ENCODE measurements at regions not wholly inside any gene's neighbourhood (a gene's known extent, or its start where the extent isn't known, plus 50 kb on each side); places are given as distances from the start of the nearest gene placed in this dataset.
"Not testable (repeated sequence)": the region's sequence is repeated elsewhere in the genome, so short reads cannot be mapped to it uniquely, and the experiment has no call there.

DNA sequence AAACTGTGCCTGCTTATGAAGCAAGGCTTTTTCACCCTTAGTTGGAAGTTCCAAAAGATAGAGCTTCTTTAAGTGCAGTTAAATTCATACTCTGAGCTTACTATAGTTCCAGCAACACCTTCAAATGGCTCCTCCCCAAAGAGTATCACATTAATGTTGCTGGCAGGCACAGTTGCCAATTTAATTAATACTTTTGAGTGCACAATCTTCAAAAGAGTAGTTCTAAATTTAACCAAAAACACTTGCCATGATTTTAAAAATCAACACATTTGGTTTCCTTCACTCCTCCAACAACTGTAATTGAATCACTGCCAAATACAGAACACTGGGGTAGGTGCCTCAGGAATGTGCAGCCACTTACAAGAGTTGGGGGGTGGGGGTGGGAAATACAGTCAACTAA is 150.6 kb upstream of the UBE2E3 start:
- no peak for DNase-seq

GRCh38 chr2:180829261-180829660 is 151.1 kb upstream of the UBE2E3 start:
- no peak for DNase-seq

DNA sequence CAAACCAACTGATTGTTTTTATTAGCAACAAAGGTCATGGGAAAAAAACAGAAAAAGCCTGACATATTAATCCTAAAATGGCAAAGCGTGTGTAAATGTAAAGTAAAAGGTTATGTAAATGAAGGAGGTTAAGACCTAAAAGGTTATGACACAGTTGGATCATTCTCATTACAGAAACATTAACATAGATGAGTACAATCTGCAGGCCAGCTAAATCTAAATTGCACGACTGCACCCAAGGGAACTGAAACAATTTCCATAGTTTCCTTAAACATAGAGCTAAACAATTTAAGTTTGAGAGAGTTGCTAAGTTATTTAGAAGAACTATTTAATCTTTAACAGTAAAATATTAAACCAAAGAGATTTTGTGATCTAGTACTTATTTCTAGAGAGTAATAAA is 151.6 kb upstream of the UBE2E3 start:
- DNase-seq: no peak

DNA sequence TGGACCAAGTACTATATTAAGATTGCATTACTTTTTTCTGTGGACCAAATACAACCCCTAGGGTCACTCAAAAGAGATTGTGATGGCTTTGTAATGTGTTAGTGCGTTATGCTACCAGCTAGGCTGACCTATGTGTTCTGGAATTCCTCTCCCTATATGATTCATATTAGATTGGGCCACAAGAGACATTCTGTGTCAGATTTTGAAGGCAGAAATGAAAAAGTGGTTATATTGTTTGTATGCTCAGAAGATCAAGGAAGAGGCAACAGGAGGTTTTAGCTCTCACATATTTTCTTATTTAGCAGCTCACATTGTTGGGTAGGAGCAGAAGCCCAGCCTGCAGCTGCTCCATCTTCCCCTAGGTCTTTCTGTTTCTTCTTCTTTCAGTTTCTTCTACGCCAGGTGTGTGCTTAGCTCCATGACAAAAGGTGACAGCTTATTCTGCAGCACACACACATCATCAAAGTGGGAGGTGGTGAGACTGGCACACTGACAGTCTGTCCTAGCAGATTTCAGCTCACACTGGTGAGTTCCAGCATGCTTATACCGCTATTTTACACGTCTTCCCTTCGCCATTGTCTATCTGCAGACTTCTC is 156.8 kb upstream of the UBE2E3 start:
- no peak for DNase-seq

GRCh38 chr2:180819106-180819505 is 161.3 kb upstream of the UBE2E3 start:
- no peak for DNase-seq

DNA sequence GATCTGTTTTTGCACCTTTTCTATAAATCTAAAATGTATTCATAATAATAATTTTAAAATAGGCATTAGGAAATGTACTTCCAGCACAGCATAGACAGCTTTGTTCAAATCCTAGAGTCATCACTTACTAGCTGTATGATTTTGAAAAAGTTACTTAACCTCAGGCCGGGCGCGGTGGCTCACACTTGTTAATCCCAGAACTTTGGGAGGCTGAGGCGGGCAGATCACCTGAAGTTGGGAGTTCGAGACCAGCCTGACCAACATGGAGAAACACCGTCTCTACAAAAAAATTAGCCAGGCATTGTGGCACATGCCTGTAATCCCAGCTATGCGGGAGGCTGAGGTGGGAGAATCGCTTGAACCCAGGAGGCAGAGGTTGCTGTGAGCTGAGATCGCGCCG is 161.7 kb upstream of the UBE2E3 start:
- not testable (repeated sequence) for DNase-seq

GRCh38 chr2:180799141-180799540 is 181.3 kb upstream of the UBE2E3 start:
- no peak for DNase-seq

GRCh38 chr2:180790891-180791290 is 189.5 kb upstream of the UBE2E3 start:
- no peak for DNase-seq

GRCh38 chr2:180787330-180787729 is 193.1 kb upstream of the UBE2E3 start:
- DNase-seq: no peak

DNA sequence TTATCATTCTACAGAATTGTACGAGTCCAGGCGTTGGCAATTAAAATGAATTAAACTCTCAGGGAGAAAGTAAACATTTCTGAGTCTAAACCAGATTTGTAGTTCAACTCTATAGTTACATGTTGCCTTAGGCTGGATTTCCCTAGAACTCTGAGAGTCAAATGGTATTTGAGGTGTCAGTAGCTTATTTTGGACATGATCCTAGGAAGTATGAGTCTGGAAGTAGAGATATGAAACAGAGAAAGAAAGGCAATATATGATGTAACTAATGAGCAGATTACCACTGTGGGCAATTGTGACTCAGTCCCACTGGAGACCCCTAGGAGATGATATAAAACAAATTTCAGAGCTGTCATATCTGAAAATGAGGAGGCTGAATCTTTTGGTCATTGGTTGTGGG is 199.1 kb upstream of the UBE2E3 start:
- DNase-seq: no peak

- DNase-seq: no peak
Observed at GRCh38 chr2:180778291-180778690, 202.1 kb upstream of the UBE2E3 start.

GRCh38 chr2:180776921-180777320 is 203.5 kb upstream of the UBE2E3 start:
- no peak for DNase-seq

DNA sequence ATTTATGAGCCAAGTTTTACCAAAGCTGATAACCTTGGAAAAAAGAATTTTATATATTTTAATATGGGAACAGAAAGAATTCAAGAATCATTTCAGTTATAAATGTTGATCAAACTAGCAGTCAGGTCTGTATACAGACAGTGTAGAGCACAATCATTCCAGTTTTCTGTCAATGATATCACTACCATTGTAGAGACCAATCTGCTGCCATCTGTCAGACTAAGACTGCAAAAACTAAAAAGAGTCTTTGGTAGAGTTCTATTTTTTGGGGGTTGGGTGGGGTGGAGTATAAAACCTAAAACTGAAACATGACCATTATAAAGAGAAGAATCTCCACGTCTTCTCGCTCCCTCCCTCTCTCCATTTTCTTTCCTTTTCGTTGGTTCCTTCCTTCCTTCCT is 204.7 kb upstream of the UBE2E3 start:
- no peak for DNase-seq

- DNase-seq: not testable (repeated sequence)
Observed at GRCh38 chr2:180765316-180765715, 215.1 kb upstream of the UBE2E3 start.

DNA sequence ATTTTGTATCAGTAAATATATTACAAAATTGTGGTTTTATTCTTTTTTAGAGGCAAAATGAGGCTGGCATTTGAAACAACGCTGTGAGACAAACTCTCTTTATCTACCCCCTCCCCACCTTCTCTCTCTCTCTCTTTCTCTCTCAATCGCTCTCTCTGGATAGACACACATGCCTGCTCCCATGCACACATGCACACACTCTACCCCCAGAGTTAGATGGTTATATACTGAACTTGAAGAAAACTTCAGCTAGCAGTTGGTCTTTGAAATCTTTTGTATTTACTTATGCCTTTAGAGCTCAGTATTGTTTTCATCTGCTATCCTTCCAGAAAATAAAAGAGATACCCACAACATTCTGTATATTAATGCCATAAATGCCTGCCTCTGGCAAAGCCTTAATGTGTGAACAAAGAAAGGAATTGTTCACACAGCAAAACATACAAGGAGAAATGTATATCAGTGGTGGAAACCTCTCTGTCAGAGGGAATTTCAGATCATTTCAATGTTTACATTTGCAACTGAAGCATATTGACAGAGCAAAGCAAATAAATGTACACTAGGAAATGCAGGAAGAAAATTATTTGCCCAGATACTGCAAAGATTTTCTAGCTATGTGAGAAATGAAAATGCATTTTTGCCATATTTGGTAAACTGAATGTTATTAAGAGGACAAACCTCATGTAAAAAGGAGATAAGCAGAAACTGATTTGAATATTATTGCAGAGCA is 217.0 kb upstream of the UBE2E3 start:
- DNase-seq: no peak

- DNase-seq: no peak
Observed at GRCh38 chr2:180761224-180761623, 219.2 kb upstream of the UBE2E3 start.

GRCh38 chr2:180759631-180760030 is 220.8 kb upstream of the UBE2E3 start:
- no peak for DNase-seq

DNA sequence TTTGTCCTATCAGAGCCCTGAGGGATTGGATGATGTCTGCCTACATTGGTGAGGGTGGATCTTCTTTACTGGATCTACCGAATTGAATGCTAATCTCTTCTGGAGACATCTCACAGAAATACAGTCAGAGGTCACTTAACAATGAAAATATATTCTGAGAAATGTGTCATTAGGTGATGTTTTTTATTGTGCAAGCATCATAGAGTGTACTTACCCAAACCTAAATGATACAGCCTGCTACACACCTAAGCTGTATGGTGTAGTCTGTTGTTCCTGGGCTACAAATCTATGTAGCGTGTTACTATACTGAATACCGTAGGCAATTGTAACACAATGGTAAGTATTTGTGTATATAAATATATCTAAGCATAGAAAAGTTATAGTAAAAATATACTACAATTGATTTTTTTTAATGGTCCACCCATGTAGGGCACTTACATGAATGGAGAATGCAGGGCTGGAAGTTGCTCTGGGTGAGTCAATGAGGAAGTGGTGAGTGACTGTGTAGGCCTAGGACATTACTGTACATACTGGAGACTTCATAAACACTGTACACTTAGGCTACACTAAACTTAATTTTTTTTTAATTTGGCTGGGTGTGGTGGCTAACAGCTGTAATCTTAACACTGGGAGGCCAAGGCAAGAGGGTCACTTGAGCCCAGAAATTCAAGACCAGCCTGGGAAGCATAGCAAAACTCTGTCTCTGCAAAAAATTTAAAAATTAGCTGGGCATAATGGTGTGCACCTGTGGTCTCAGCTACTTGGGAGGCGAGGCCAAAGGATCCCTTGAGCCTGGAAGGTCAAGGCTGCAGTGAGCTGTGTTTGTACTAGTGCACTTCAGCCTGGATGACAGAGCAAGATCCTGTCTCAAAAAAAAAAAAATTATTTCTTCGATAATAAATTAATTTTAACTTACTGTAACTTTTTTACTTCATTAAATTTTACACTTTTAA is 226.3 kb upstream of the UBE2E3 start:
- DNase-seq: no peak

DNA sequence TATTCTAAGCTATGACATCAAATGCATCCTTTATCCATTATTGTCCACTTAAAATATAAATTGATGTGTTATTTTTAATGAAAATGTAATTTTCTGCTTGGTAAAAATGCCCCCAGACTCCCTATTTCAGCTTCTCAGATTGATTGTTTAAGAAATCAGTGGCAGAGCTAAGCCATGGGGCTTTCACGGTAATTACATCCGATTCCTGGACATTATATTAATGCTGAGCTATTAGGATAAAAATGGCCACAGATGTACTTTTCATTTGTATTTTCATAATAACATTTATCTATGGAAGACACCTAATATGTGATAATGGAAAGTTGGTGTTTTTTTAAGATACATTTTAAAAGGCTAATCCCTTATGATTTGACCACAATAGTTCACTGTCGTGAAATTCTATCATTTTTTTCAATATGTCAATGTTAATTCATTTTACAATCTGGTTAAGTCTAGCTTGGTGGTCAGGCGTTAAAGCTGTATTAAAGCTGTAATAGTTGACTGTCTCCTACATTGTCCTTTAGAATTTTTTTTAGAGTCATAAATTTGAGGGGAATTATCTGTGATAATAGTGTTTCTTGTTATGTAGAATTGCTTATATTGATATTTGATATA is 229.0 kb upstream of the UBE2E3 start:
- DNase-seq: no peak

GRCh38 chr2:180747728-180748127 is 232.7 kb upstream of the UBE2E3 start:
- no peak for DNase-seq

GRCh38 chr2:180743401-180743800 is 237.0 kb upstream of the UBE2E3 start:
- DNase-seq: no peak

DNA sequence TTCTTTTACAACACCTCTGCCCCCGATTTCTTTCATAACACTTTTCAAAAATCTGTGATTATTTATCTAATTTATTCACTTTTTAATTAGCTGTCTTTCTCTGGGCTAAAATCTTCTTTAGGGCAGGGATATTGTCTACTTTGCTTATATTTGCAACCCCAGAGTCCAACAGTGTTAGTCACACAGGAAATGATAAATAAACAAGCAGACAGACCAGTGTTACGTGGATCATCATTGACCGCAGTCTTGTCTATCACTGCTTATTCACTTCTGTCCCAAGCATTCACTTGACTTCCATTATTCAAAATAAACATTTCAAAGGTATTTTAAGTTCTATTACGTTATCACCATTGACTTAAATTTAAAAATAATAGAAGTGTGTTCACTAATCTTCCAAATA is 237.6 kb upstream of the UBE2E3 start:
- DNase-seq: no peak

- no peak for DNase-seq
Observed at GRCh38 chr2:180739070-180739469, 241.3 kb upstream of the UBE2E3 start.

Data from skin of body (tissue), 1 donor.